ENCODE measurements at regions not wholly inside any gene's neighbourhood (a gene's known extent, or its start where the extent isn't known, plus 50 kb on each side); places are given as distances from the start of the nearest gene placed in this dataset.
"Not testable (repeated sequence)": the region's sequence is repeated elsewhere in the genome, so short reads cannot be mapped to it uniquely, and the experiment has no call there.

GRCh38 chr6:74448850-74449249 lies 752.8 kb downstream of the CD109 start:
- H3K36me3 ChIP-seq (ENCODE audit: control insufficient read depth in 3 of 3, insufficient read depth in 3 of 3, low read length in 3 of 3) = no peaks in the 10 kb centered on the region
- H3K4me1 ChIP-seq (ENCODE audit: control insufficient read depth in 3 of 3, insufficient read depth in 3 of 3, low read length in 3 of 3) = no peaks in the 10 kb centered on the region

GRCh38 chr6:74447013-74447412 lies 751.0 kb downstream of the CD109 start:
- no peak overlapping the region for H3K4me3 ChIP-seq (ENCODE audit: low read length in 3 of 3)
- H3K4me1 ChIP-seq (ENCODE audit: control insufficient read depth in 3 of 3, insufficient read depth in 3 of 3, low read length in 3 of 3) = no peaks in the 10 kb centered on the region
- H3K36me3 ChIP-seq (ENCODE audit: control insufficient read depth in 3 of 3, insufficient read depth in 3 of 3, low read length in 3 of 3) = no peaks in the 10 kb centered on the region
- H3K9me3 ChIP-seq (ENCODE audit: control insufficient read depth in 3 of 3, low read length in 3 of 3) = no peaks in the 10 kb centered on the region
- no peak overlapping the region for H3K27ac ChIP-seq (ENCODE audit: low read depth, low read length)
- H3K27me3 ChIP-seq (ENCODE audit: control insufficient read depth in 3 of 3, insufficient read depth in 3 of 3, low read length in 3 of 3) = no peaks in the 10 kb centered on the region
- H3K9ac ChIP-seq (ENCODE audit: low read depth in 1 of 3, low read length in 3 of 3) = no peak overlapping the region

More at GRCh38 chr6:74448850-74449249, 752.8 kb downstream of the CD109 start:
- H3K27ac ChIP-seq (ENCODE audit: low read depth, low read length) = no peak overlapping the region
- H3K9ac ChIP-seq (ENCODE audit: low read depth in 1 of 3, low read length in 3 of 3) = no peak overlapping the region
- H3K27me3 ChIP-seq (ENCODE audit: control insufficient read depth in 3 of 3, insufficient read depth in 3 of 3, low read length in 3 of 3) = no peaks in the 10 kb centered on the region
- H3K9me3 ChIP-seq (ENCODE audit: control insufficient read depth in 3 of 3, low read length in 3 of 3) = no peaks in the 10 kb centered on the region
- no peak overlapping the region for H3K4me3 ChIP-seq (ENCODE audit: low read length in 3 of 3)

- Histone ChIP-seq H3K9me3 (ENCODE audit: control insufficient read depth in 3 of 3, low read length in 3 of 3) (no peaks in the 10 kb centered on the region), H3K27ac (ENCODE audit: low read depth, low read length) (no peak overlapping the region), H3K27me3 (ENCODE audit: control insufficient read depth in 3 of 3, insufficient read depth in 3 of 3, low read length in 3 of 3) (no peaks in the 10 kb centered on the region), H3K4me3 (ENCODE audit: low read length in 3 of 3) (no peak overlapping the region), H3K4me1 (ENCODE audit: control insufficient read depth in 3 of 3, insufficient read depth in 3 of 3, low read length in 3 of 3) (no peaks in the 10 kb centered on the region), H3K36me3 (ENCODE audit: control insufficient read depth in 3 of 3, insufficient read depth in 3 of 3, low read length in 3 of 3) (no peaks in the 10 kb centered on the region), H3K9ac (ENCODE audit: low read depth in 1 of 3, low read length in 3 of 3) (no peak overlapping the region)
Measured at GRCh38 chr6:74439123-74439811, 743.3 kb downstream of the CD109 start.

- not testable (repeated sequence) for H3K36me3 ChIP-seq (ENCODE audit: control insufficient read depth in 3 of 3, insufficient read depth in 3 of 3, low read length in 3 of 3); H3K9ac ChIP-seq (ENCODE audit: low read depth in 1 of 3, low read length in 3 of 3); H3K9me3 ChIP-seq (ENCODE audit: control insufficient read depth in 3 of 3, low read length in 3 of 3); H3K27me3 ChIP-seq (ENCODE audit: control insufficient read depth in 3 of 3, insufficient read depth in 3 of 3, low read length in 3 of 3); H3K27ac ChIP-seq (ENCODE audit: low read depth, low read length); H3K4me1 ChIP-seq (ENCODE audit: control insufficient read depth in 3 of 3, insufficient read depth in 3 of 3, low read length in 3 of 3); H3K4me3 ChIP-seq (ENCODE audit: low read length in 3 of 3)
Measured at GRCh38 chr6:74438395-74438794, 742.4 kb downstream of the CD109 start.

- no peaks in the 10 kb centered on the region for H3K36me3 ChIP-seq (ENCODE audit: control insufficient read depth in 3 of 3, insufficient read depth in 3 of 3, low read length in 3 of 3)
- H3K9ac ChIP-seq (ENCODE audit: low read depth in 1 of 3, low read length in 3 of 3) = no peak overlapping the region
- no peaks in the 10 kb centered on the region for H3K27me3 ChIP-seq (ENCODE audit: control insufficient read depth in 3 of 3, insufficient read depth in 3 of 3, low read length in 3 of 3)
- no peak overlapping the region for H3K27ac ChIP-seq (ENCODE audit: low read depth, low read length)
- no peak overlapping the region for H3K4me3 ChIP-seq (ENCODE audit: low read length in 3 of 3)
- no peaks in the 10 kb centered on the region for H3K4me1 ChIP-seq (ENCODE audit: control insufficient read depth in 3 of 3, insufficient read depth in 3 of 3, low read length in 3 of 3)
- H3K9me3 ChIP-seq (ENCODE audit: control insufficient read depth in 3 of 3, low read length in 3 of 3) = no peaks in the 10 kb centered on the region
Measured at GRCh38 chr6:74434171-74434570, 738.2 kb downstream of the CD109 start.

GRCh38 chr6:74431873-74432580 lies 736.0 kb downstream of the CD109 start:
- H3K4me1 ChIP-seq (ENCODE audit: control insufficient read depth in 3 of 3, insufficient read depth in 3 of 3, low read length in 3 of 3) = no peaks in the 10 kb centered on the region
- no peak overlapping the region for H3K27ac ChIP-seq (ENCODE audit: low read depth, low read length)
- H3K4me3 ChIP-seq (ENCODE audit: low read length in 3 of 3) = no peak overlapping the region
- no peaks in the 10 kb centered on the region for H3K9me3 ChIP-seq (ENCODE audit: control insufficient read depth in 3 of 3, low read length in 3 of 3)
- no peaks in the 10 kb centered on the region for H3K27me3 ChIP-seq (ENCODE audit: control insufficient read depth in 3 of 3, insufficient read depth in 3 of 3, low read length in 3 of 3)
- no peaks in the 10 kb centered on the region for H3K36me3 ChIP-seq (ENCODE audit: control insufficient read depth in 3 of 3, insufficient read depth in 3 of 3, low read length in 3 of 3)
- H3K9ac ChIP-seq (ENCODE audit: low read depth in 1 of 3, low read length in 3 of 3) = no peak overlapping the region

GRCh38 chr6:74420221-74420620 lies 724.2 kb downstream of the CD109 start:
- Histone ChIP-seq H3K4me3 (ENCODE audit: low read length in 3 of 3) (no peak overlapping the region), H3K36me3 (ENCODE audit: control insufficient read depth in 3 of 3, insufficient read depth in 3 of 3, low read length in 3 of 3) (no peaks in the 10 kb centered on the region), H3K9me3 (ENCODE audit: control insufficient read depth in 3 of 3, low read length in 3 of 3) (no peaks in the 10 kb centered on the region), H3K9ac (ENCODE audit: low read depth in 1 of 3, low read length in 3 of 3) (no peak overlapping the region), H3K27me3 (ENCODE audit: control insufficient read depth in 3 of 3, insufficient read depth in 3 of 3, low read length in 3 of 3) (no peaks in the 10 kb centered on the region), H3K27ac (ENCODE audit: low read depth, low read length) (no peak overlapping the region), H3K4me1 (ENCODE audit: control insufficient read depth in 3 of 3, insufficient read depth in 3 of 3, low read length in 3 of 3) (no peaks in the 10 kb centered on the region)

- H3K4me3 ChIP-seq (ENCODE audit: low read length in 3 of 3) = no peak overlapping the region
- H3K27ac ChIP-seq (ENCODE audit: low read depth, low read length) = no peak overlapping the region
- no peaks in the 10 kb centered on the region for H3K4me1 ChIP-seq (ENCODE audit: control insufficient read depth in 3 of 3, insufficient read depth in 3 of 3, low read length in 3 of 3)
- H3K9ac ChIP-seq (ENCODE audit: low read depth in 1 of 3, low read length in 3 of 3) = no peak overlapping the region
- H3K36me3 ChIP-seq (ENCODE audit: control insufficient read depth in 3 of 3, insufficient read depth in 3 of 3, low read length in 3 of 3) = no peaks in the 10 kb centered on the region
- H3K27me3 ChIP-seq (ENCODE audit: control insufficient read depth in 3 of 3, insufficient read depth in 3 of 3, low read length in 3 of 3) = no peaks in the 10 kb centered on the region
- no peaks in the 10 kb centered on the region for H3K9me3 ChIP-seq (ENCODE audit: control insufficient read depth in 3 of 3, low read length in 3 of 3)
Measured at GRCh38 chr6:74415056-74415455, 719.1 kb downstream of the CD109 start.

- Histone ChIP-seq H3K4me3 (ENCODE audit: low read length in 3 of 3) (no peak overlapping the region), H3K36me3 (ENCODE audit: control insufficient read depth in 3 of 3, insufficient read depth in 3 of 3, low read length in 3 of 3) (no peaks in the 10 kb centered on the region), H3K9me3 (ENCODE audit: control insufficient read depth in 3 of 3, low read length in 3 of 3) (no peaks in the 10 kb centered on the region), H3K27ac (ENCODE audit: low read depth, low read length) (no peak overlapping the region), H3K4me1 (ENCODE audit: control insufficient read depth in 3 of 3, insufficient read depth in 3 of 3, low read length in 3 of 3) (no peaks in the 10 kb centered on the region), H3K9ac (ENCODE audit: low read depth in 1 of 3, low read length in 3 of 3) (no peak overlapping the region), H3K27me3 (ENCODE audit: control insufficient read depth in 3 of 3, insufficient read depth in 3 of 3, low read length in 3 of 3) (no peaks in the 10 kb centered on the region)
Measured at GRCh38 chr6:74410630-74411029, 714.6 kb downstream of the CD109 start.

GRCh38 chr6:74409447-74409846 lies 713.4 kb downstream of the CD109 start:
- H3K27ac ChIP-seq (ENCODE audit: low read depth, low read length) = no peak overlapping the region
- H3K27me3 ChIP-seq (ENCODE audit: control insufficient read depth in 3 of 3, insufficient read depth in 3 of 3, low read length in 3 of 3) = no peaks in the 10 kb centered on the region
- no peak overlapping the region for H3K4me3 ChIP-seq (ENCODE audit: low read length in 3 of 3)
- no peaks in the 10 kb centered on the region for H3K9me3 ChIP-seq (ENCODE audit: control insufficient read depth in 3 of 3, low read length in 3 of 3)
- H3K9ac ChIP-seq (ENCODE audit: low read depth in 1 of 3, low read length in 3 of 3) = no peak overlapping the region
- no peaks in the 10 kb centered on the region for H3K4me1 ChIP-seq (ENCODE audit: control insufficient read depth in 3 of 3, insufficient read depth in 3 of 3, low read length in 3 of 3)
- H3K36me3 ChIP-seq (ENCODE audit: control insufficient read depth in 3 of 3, insufficient read depth in 3 of 3, low read length in 3 of 3) = no peaks in the 10 kb centered on the region

Measured in skeletal muscle tissue (tissue), 3 donors.